ENCODE measurements at regions not wholly inside any gene's neighbourhood (a gene's known extent, or its start where the extent isn't known, plus 50 kb on each side); places are given as distances from the start of the nearest gene placed in this dataset.

DNA sequence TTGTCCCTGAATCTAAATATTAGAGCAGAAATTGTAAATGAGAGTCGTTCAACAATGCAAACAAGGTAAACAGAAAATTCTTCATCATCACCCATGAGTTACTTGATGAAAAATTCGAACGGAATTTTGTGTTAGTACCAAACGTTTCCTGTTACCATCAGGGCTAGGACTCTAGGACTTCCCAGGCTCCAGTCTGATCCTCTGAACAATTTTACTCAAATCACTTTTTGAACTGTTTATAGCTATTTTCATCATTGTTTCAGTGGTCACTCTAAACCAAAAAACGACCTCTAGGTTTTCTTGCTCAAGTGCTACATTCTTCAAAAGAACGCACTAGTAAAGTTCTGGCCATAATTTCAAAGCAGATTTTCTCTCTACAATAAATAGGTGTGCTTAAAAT, 273.3 kb downstream of the MREG start:
- no peaks in the 10 kb centered on the region for H3K4me1 ChIP-seq (ENCODE audit: control insufficient read depth, low read length)
- H3K36me3 ChIP-seq (ENCODE audit: control insufficient read depth, low read length) = no peaks in the 10 kb centered on the region
- TF ChIP-seq, protein P1, sequence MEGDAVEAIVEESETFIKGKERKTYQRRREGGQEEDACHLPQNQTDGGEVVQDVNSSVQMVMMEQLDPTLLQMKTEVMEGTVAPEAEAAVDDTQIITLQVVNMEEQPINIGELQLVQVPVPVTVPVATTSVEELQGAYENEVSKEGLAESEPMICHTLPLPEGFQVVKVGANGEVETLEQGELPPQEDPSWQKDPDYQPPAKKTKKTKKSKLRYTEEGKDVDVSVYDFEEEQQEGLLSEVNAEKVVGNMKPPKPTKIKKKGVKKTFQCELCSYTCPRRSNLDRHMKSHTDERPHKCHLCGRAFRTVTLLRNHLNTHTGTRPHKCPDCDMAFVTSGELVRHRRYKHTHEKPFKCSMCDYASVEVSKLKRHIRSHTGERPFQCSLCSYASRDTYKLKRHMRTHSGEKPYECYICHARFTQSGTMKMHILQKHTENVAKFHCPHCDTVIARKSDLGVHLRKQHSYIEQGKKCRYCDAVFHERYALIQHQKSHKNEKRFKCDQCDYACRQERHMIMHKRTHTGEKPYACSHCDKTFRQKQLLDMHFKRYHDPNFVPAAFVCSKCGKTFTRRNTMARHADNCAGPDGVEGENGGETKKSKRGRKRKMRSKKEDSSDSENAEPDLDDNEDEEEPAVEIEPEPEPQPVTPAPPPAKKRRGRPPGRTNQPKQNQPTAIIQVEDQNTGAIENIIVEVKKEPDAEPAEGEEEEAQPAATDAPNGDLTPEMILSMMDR (IDR thresholded peaks at IDR 0.05; ENCODE audit: low read depth, low read length, poor library complexity, severe bottlenecking) = no peak
- no peak for TF ChIP-seq EZH2phosphoT487 (IDR thresholded peaks at IDR 0.05; ENCODE audit: borderline replicate concordance, low read length)
- no peaks in the 10 kb centered on the region for H3K27me3 ChIP-seq (ENCODE audit: control insufficient read depth, low read length)
- H4K20me1 ChIP-seq (ENCODE audit: control insufficient read depth, insufficient read depth, low read depth, low read length) = no peaks in the 10 kb centered on the region
- H3K4me2 ChIP-seq (ENCODE audit: low read length) = no peak overlapping the region
- H3K4me3 ChIP-seq (ENCODE audit: low read length) = no peak overlapping the region
- no peaks in the 10 kb centered on the region for H3K79me2 ChIP-seq (ENCODE audit: control insufficient read depth, low read length)
- no peak overlapping the region for H3K27ac ChIP-seq (ENCODE audit: low read depth, low read length)
- no peaks in the 10 kb centered on the region for H3F3A ChIP-seq (ENCODE audit: control insufficient read depth, insufficient read depth)
- H3K9me2 ChIP-seq (replicated peaks; ENCODE audit: control insufficient read depth, low read length) = no peaks in the 10 kb centered on the region
- no peaks in the 10 kb centered on the region for H3K9me3 ChIP-seq (ENCODE audit: control insufficient read depth, insufficient read depth, low read length)

- H3K79me2 ChIP-seq (ENCODE audit: control insufficient read depth, low read length) = no peaks in the 10 kb centered on the region
- no peaks in the 10 kb centered on the region for H3K9me3 ChIP-seq (ENCODE audit: control insufficient read depth, insufficient read depth, low read length)
- no peak overlapping the region for H3K4me3 ChIP-seq (ENCODE audit: low read length)
- H3K4me2 ChIP-seq (ENCODE audit: low read length) = no peak overlapping the region
- H3K4me1 ChIP-seq (ENCODE audit: control insufficient read depth, low read length) = no peaks in the 10 kb centered on the region
- no peaks in the 10 kb centered on the region for H3K36me3 ChIP-seq (ENCODE audit: control insufficient read depth, low read length)
- H3K9me2 ChIP-seq (replicated peaks; ENCODE audit: control insufficient read depth, low read length) = no peaks in the 10 kb centered on the region
- no peak overlapping the region for H3K27ac ChIP-seq (ENCODE audit: low read depth, low read length)
- H3K27me3 ChIP-seq (ENCODE audit: control insufficient read depth, low read length) = no peaks in the 10 kb centered on the region
- H4K20me1 ChIP-seq (ENCODE audit: control insufficient read depth, insufficient read depth, low read depth, low read length) = no peaks in the 10 kb centered on the region
- TF ChIP-seq, protein P1 (IDR thresholded peaks at IDR 0.05; ENCODE audit: low read depth, low read length, poor library complexity, severe bottlenecking) = no peak
- TF ChIP-seq EZH2phosphoT487 (IDR thresholded peaks at IDR 0.05; ENCODE audit: borderline replicate concordance, low read length) = no peak
- no peaks in the 10 kb centered on the region for H3F3A ChIP-seq (ENCODE audit: control insufficient read depth, insufficient read depth)
Measured at GRCh38 chr2:215738351-215738750, 275.0 kb downstream of the MREG start.

- no peaks in the 10 kb centered on the region for H3K9me2 ChIP-seq (replicated peaks; ENCODE audit: control insufficient read depth, low read length)
- no peaks in the 10 kb centered on the region for H4K20me1 ChIP-seq (ENCODE audit: control insufficient read depth, insufficient read depth, low read depth, low read length)
- no peaks in the 10 kb centered on the region for H3K4me1 ChIP-seq (ENCODE audit: control insufficient read depth, low read length)
- H3K4me3 ChIP-seq (ENCODE audit: low read length) = no peak overlapping the region
- no peaks in the 10 kb centered on the region for H3K27me3 ChIP-seq (ENCODE audit: control insufficient read depth, low read length)
- no peaks in the 10 kb centered on the region for H3K79me2 ChIP-seq (ENCODE audit: control insufficient read depth, low read length)
- no peaks in the 10 kb centered on the region for H3F3A ChIP-seq (ENCODE audit: control insufficient read depth, insufficient read depth)
- no peak overlapping the region for H3K27ac ChIP-seq (ENCODE audit: low read depth, low read length)
- no peak overlapping the region for H3K4me2 ChIP-seq (ENCODE audit: low read length)
- no peaks in the 10 kb centered on the region for H3K36me3 ChIP-seq (ENCODE audit: control insufficient read depth, low read length)
- H3K9me3 ChIP-seq (ENCODE audit: control insufficient read depth, insufficient read depth, low read length) = no peaks in the 10 kb centered on the region
- no peak for TF ChIP-seq EZH2phosphoT487 (IDR thresholded peaks at IDR 0.05; ENCODE audit: borderline replicate concordance, low read length)
- TF ChIP-seq, protein P1 (IDR thresholded peaks at IDR 0.05; ENCODE audit: low read depth, low read length, poor library complexity, severe bottlenecking) = no peak
Measured at GRCh38 chr2:215737477-215737876, 275.9 kb downstream of the MREG start.

Measured in DOHH2 (cell line).